ENCODE measurements at regions not wholly inside any gene's neighbourhood (a gene's known extent, or its start where the extent isn't known, plus 50 kb on each side); places are given as distances from the start of the nearest gene placed in this dataset.

GRCh38 chr2:2566396-2567323 is 235.6 kb upstream of the MYT1L start:
- no peak overlapping the region for H2AK5ac ChIP-seq (ENCODE audit: low read length, severe bottlenecking)
- H3K18ac ChIP-seq (ENCODE audit: low read depth in 1 of 2, low read length in 2 of 2), result no peak overlapping the region
- no peak overlapping the region for H3K27ac ChIP-seq (ENCODE audit: low read length, poor library complexity, severe bottlenecking)
- no peak overlapping the region for H2BK12ac ChIP-seq (ENCODE audit: low read length in 2 of 2)
- H2BK15ac ChIP-seq (ENCODE audit: low read depth, poor library complexity, severe bottlenecking), result no peak overlapping the region
- H4K8ac ChIP-seq (ENCODE audit: low read length), result no peak overlapping the region
- no peak overlapping the region for H3K4ac ChIP-seq (ENCODE audit: low read depth in 1 of 2, low read length in 2 of 2)
- no peak overlapping the region for H3K23ac ChIP-seq (ENCODE audit: low read length in 2 of 2)
- H3K4me2 ChIP-seq (ENCODE audit: low read length, poor library complexity, severe bottlenecking), result no peak overlapping the region
- H4K91ac ChIP-seq (ENCODE audit: low read length), result no peak overlapping the region
- WGBS, result 86% methylated on average over 25 of the region's 26 CpGs
- H3K4me1 ChIP-seq (ENCODE audit: control insufficient read depth, insufficient read depth, low read depth, low read length), result no peaks in the 10 kb centered on the region
- H3K79me1 ChIP-seq (replicated peaks; ENCODE audit: low read length, poor library complexity, severe bottlenecking), result no peaks in the 10 kb centered on the region
- no peaks in the 10 kb centered on the region for H3K36me3 ChIP-seq (ENCODE audit: control insufficient read depth in 1 of 2, insufficient read depth in 2 of 2, low read depth in 1 of 2, low read length in 2 of 2)
- no peak overlapping the region for H2AFZ ChIP-seq (ENCODE audit: low read depth, low read length)
- no peak overlapping the region for H2BK5ac ChIP-seq (ENCODE audit: low read depth, low read length, poor library complexity, severe bottlenecking)
- no peak overlapping the region for H3K4me3 ChIP-seq (ENCODE audit: insufficient read depth in 1 of 2, low read depth in 1 of 2, low read length in 2 of 2)
- no peak overlapping the region for H2BK120ac ChIP-seq (ENCODE audit: low read depth, low read length)
- no peak overlapping the region for H3K14ac ChIP-seq (ENCODE audit: low read length in 2 of 2)
- no peak overlapping the region for H3K9ac ChIP-seq (ENCODE audit: low read length)
- no peaks in the 10 kb centered on the region for H3K9me3 ChIP-seq (ENCODE audit: control insufficient read depth, low read length)
- no peaks in the 10 kb centered on the region for H3K27me3 ChIP-seq (ENCODE audit: control insufficient read depth in 1 of 2, insufficient read depth in 1 of 2, low read length in 2 of 2)
- DNase-seq, result no peak

GRCh38 chr2:2565671-2566070 is 234.6 kb upstream of the MYT1L start:
- Histone ChIP-seq H3K4ac (ENCODE audit: low read depth in 1 of 2, low read length in 2 of 2) (no peak overlapping the region), H3K27ac (ENCODE audit: low read length, poor library complexity, severe bottlenecking) (no peak overlapping the region), H3K4me1 (ENCODE audit: control insufficient read depth, insufficient read depth, low read depth, low read length) (no peaks in the 10 kb centered on the region), H3K4me2 (ENCODE audit: low read length, poor library complexity, severe bottlenecking) (no peak overlapping the region), H3K9ac (ENCODE audit: low read length) (no peak overlapping the region), H2AK5ac (ENCODE audit: low read length, severe bottlenecking) (no peak overlapping the region), H2BK120ac (ENCODE audit: low read depth, low read length) (no peak overlapping the region), H3K23ac (ENCODE audit: low read length in 2 of 2) (no peak overlapping the region), H3K79me1 (replicated peaks; ENCODE audit: low read length, poor library complexity, severe bottlenecking) (no peaks in the 10 kb centered on the region), H3K4me3 (ENCODE audit: insufficient read depth in 1 of 2, low read depth in 1 of 2, low read length in 2 of 2) (no peak overlapping the region), H3K36me3 (ENCODE audit: control insufficient read depth in 1 of 2, insufficient read depth in 2 of 2, low read depth in 1 of 2, low read length in 2 of 2) (no peaks in the 10 kb centered on the region), H3K14ac (ENCODE audit: low read length in 2 of 2) (no peak overlapping the region), H3K18ac (ENCODE audit: low read depth in 1 of 2, low read length in 2 of 2) (no peak overlapping the region), H3K27me3 (ENCODE audit: control insufficient read depth in 1 of 2, insufficient read depth in 1 of 2, low read length in 2 of 2) (no peaks in the 10 kb centered on the region), H3K9me3 (ENCODE audit: control insufficient read depth, low read length) (no peaks in the 10 kb centered on the region), H2BK5ac (ENCODE audit: low read depth, low read length, poor library complexity, severe bottlenecking) (no peak overlapping the region), H4K91ac (ENCODE audit: low read length) (no peak overlapping the region), H2BK12ac (ENCODE audit: low read length in 2 of 2) (no peak overlapping the region), H2BK15ac (ENCODE audit: low read depth, poor library complexity, severe bottlenecking) (no peak overlapping the region), H4K8ac (ENCODE audit: low read length) (no peak overlapping the region), H2AFZ (ENCODE audit: low read depth, low read length) (no peak overlapping the region)
- DNase-seq, result no peak
- 87% methylated on average over 16 of the region's 16 CpGs for WGBS

GRCh38 chr2:2564300-2565078 is 233.4 kb upstream of the MYT1L start:
- Histone ChIP-seq H3K79me1 (replicated peaks; ENCODE audit: low read length, poor library complexity, severe bottlenecking) (no peaks in the 10 kb centered on the region), H3K18ac (ENCODE audit: low read depth in 1 of 2, low read length in 2 of 2) (no peak overlapping the region), H3K9ac (ENCODE audit: low read length) (no peak overlapping the region), H3K36me3 (ENCODE audit: control insufficient read depth in 1 of 2, insufficient read depth in 2 of 2, low read depth in 1 of 2, low read length in 2 of 2) (no peaks in the 10 kb centered on the region), H2BK15ac (ENCODE audit: low read depth, poor library complexity, severe bottlenecking) (no peak overlapping the region), H3K4me3 (ENCODE audit: insufficient read depth in 1 of 2, low read depth in 1 of 2, low read length in 2 of 2) (no peak overlapping the region), H2BK5ac (ENCODE audit: low read depth, low read length, poor library complexity, severe bottlenecking) (no peak overlapping the region), H4K91ac (ENCODE audit: low read length) (no peak overlapping the region), H3K4ac (ENCODE audit: low read depth in 1 of 2, low read length in 2 of 2) (no peak overlapping the region), H2BK120ac (ENCODE audit: low read depth, low read length) (no peak overlapping the region), H3K9me3 (ENCODE audit: control insufficient read depth, low read length) (no peaks in the 10 kb centered on the region), H3K27me3 (ENCODE audit: control insufficient read depth in 1 of 2, insufficient read depth in 1 of 2, low read length in 2 of 2) (no peaks in the 10 kb centered on the region), H3K27ac (ENCODE audit: low read length, poor library complexity, severe bottlenecking) (no peak overlapping the region), H3K23ac (ENCODE audit: low read length in 2 of 2) (no peak overlapping the region), H2BK12ac (ENCODE audit: low read length in 2 of 2) (no peak overlapping the region), H2AFZ (ENCODE audit: low read depth, low read length) (no peak overlapping the region), H2AK5ac (ENCODE audit: low read length, severe bottlenecking) (no peak overlapping the region), H3K4me2 (ENCODE audit: low read length, poor library complexity, severe bottlenecking) (no peak overlapping the region), H4K8ac (ENCODE audit: low read length) (no peak overlapping the region), H3K14ac (ENCODE audit: low read length in 2 of 2) (no peak overlapping the region), H3K4me1 (ENCODE audit: control insufficient read depth, insufficient read depth, low read depth, low read length) (no peaks in the 10 kb centered on the region)
- no peak for DNase-seq
- WGBS, result 64% methylated on average over 24 of the region's 24 CpGs

GRCh38 chr2:2563309-2563860 is 232.3 kb upstream of the MYT1L start:
- Histone ChIP-seq H3K9me3 (ENCODE audit: control insufficient read depth, low read length) (no peaks in the 10 kb centered on the region), H3K9ac (ENCODE audit: low read length) (no peak overlapping the region), H3K4me3 (ENCODE audit: insufficient read depth in 1 of 2, low read depth in 1 of 2, low read length in 2 of 2) (no peak overlapping the region), H3K4me1 (ENCODE audit: control insufficient read depth, insufficient read depth, low read depth, low read length) (no peaks in the 10 kb centered on the region), H2BK120ac (ENCODE audit: low read depth, low read length) (no peak overlapping the region), H3K23ac (ENCODE audit: low read length in 2 of 2) (no peak overlapping the region), H3K18ac (ENCODE audit: low read depth in 1 of 2, low read length in 2 of 2) (no peak overlapping the region), H2BK12ac (ENCODE audit: low read length in 2 of 2) (no peak overlapping the region), H3K79me1 (replicated peaks; ENCODE audit: low read length, poor library complexity, severe bottlenecking) (no peaks in the 10 kb centered on the region), H3K4me2 (ENCODE audit: low read length, poor library complexity, severe bottlenecking) (no peak overlapping the region), H3K27me3 (ENCODE audit: control insufficient read depth in 1 of 2, insufficient read depth in 1 of 2, low read length in 2 of 2) (no peaks in the 10 kb centered on the region), H2AK5ac (ENCODE audit: low read length, severe bottlenecking) (no peak overlapping the region), H4K91ac (ENCODE audit: low read length) (no peak overlapping the region), H2BK5ac (ENCODE audit: low read depth, low read length, poor library complexity, severe bottlenecking) (no peak overlapping the region), H3K36me3 (ENCODE audit: control insufficient read depth in 1 of 2, insufficient read depth in 2 of 2, low read depth in 1 of 2, low read length in 2 of 2) (no peaks in the 10 kb centered on the region), H3K14ac (ENCODE audit: low read length in 2 of 2) (no peak overlapping the region), H4K8ac (ENCODE audit: low read length) (no peak overlapping the region), H3K4ac (ENCODE audit: low read depth in 1 of 2, low read length in 2 of 2) (no peak overlapping the region), H2AFZ (ENCODE audit: low read depth, low read length) (no peak overlapping the region), H3K27ac (ENCODE audit: low read length, poor library complexity, severe bottlenecking) (no peak overlapping the region), H2BK15ac (ENCODE audit: low read depth, poor library complexity, severe bottlenecking) (no peak overlapping the region)
- WGBS, result 68% methylated on average over 8 of the region's 8 CpGs
- DNase-seq, result no peak

Measured in mesenchymal stem cell (in vitro differentiated cells and primary cell).